Epithelial cell of prostate (primary cell): ENCODE measurements at regions not wholly inside any gene's neighbourhood (a gene's known extent, or its start where the extent isn't known, plus 50 kb on each side); places are given as distances from the start of the nearest gene placed in this dataset.

Experiments used
- DNase-seq: peaks from one replicate; pipeline ENCODE4 v3.0.0-alpha.2; 2011; ENCODE audit warnings: low read depth, low spot score
- H3K27ac ChIP-seq: fragments of 450-650 bp; 2 replicates; pipeline ENCODE4 v1.5.1; 2017; ENCODE audit warnings: mild to moderate bottlenecking

DNA sequence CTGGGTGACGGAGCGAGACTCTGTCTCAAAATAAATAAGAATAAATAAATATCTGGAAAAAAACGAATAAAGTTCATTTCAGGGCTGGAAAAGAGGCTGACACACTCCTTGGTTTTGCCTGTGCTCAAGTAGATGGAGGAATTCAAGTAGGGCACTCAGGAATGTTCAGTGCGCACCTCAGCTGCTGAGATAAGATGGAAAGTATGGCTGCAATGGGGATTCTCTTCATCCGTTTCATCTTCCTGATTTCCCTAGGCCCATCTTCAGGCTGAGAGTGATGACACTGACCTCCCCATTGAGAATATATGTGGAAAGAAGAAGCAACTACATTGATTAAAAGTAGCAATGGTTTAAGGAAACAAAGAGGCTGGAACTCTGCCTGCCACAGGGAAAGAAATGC, 130.5 kb upstream of the ZNF644 start:
- DNase-seq, result no peak
- no peak overlapping the region for H3K27ac ChIP-seq

GRCh38 chr1:91151702-91152101, 129.9 kb upstream of the ZNF644 start:
- H3K27ac ChIP-seq, result no peak overlapping the region
- no peak for DNase-seq

GRCh38 chr1:91148641-91149069, 126.8 kb upstream of the ZNF644 start:
- H3K27ac ChIP-seq, result no peak overlapping the region
- DNase-seq, result no peak

GRCh38 chr1:91141858-91142257, 120.0 kb upstream of the ZNF644 start:
- no peak overlapping the region for H3K27ac ChIP-seq
- no peak for DNase-seq

DNA sequence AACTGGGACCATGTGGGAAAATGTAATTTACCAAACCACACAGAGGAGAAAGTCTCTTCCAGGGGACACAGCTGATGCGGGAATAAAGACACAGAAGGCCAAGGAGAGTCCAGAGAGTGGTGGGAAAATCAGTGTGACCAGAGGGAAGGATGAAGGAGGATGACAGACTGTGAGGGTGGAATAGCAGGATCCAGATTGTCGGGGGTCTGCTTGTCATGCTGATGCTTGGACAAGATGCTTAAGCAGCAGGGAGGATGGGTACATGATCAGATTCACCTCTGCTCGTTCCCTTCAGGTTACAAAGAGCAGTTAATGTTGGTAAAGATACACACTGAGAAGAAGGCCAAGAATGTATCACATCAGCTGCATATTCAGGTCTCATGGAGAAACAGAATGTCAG, 117.1 kb upstream of the ZNF644 start:
- no peak for DNase-seq
- H3K27ac ChIP-seq, result no peak overlapping the region

DNA sequence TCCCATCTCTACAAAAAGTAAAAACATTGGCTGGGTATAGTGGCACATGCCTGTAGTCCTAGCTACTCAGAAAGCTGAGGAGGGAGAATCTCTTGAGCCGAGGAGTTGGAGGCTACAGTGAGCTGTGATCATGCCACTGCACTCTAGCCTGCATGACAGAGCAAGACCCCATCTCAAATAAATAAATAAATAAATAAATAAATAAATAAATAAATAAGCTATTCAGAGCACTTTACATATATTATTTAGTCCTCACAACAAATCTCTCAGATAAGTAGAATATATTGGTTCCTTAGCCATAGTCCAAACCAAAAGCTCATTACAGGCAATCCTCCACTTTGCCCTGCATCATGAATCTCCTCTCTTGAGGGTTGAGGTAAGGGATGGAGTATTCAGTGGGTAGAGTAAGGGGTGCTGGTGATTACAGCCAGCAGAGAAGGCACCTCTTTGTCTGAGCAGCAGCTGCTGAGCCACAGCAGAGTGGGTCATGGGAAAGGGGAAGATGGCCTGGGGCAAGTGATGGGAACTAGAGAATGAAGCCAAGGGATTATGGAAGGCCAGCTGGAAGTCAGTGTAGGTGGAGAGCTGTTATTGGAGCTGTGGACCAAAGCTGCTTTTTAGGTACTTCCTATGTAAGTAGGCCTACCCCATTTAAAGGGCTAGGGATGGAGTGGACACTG, 115.5 kb upstream of the ZNF644 start:
- H3K27ac ChIP-seq, result no peak overlapping the region
- DNase-seq, result no peak

DNA sequence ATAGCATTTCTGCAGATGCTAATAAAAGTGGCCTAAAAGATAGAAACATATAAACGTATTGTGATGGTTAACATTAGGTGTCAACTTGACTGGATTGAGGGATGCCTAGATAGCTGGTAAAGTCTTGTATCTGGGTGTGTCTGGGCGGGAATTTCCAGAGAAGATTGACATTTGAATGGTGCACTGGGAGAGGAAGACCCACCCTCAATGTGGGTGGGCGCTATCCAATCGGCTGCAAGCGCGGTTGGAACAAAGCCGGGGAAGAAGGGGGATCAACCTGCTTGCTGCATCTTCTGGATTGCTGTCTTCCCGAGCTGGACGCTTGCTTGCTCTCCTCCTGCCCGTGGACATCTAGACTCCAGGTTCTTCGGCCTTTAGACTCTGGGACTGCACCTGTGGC, 114.0 kb upstream of the ZNF644 start:
- H3K27ac ChIP-seq, result no peak overlapping the region
- no peak for DNase-seq

DNA sequence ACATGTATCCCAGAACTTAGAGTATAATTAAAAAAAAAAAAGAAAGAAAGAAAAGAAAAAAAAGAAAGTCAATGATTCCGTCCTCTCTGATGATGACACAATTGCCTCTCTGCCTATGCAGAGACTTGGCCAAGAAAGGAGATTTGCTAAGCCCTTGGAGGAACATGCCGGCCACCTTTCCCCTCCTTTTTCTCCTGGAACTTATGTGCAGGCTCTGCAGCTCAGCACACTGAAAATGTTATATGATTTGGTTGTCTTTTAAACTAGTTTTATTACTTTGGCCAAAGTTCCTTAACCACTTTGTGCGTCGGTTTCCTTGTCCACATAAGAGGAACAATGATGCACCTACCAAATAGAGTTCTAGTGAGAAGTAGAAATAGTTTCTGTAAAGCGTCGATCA, 111.4 kb upstream of the ZNF644 start:
- no peak for DNase-seq
- H3K27ac ChIP-seq, result no peak overlapping the region

DNA sequence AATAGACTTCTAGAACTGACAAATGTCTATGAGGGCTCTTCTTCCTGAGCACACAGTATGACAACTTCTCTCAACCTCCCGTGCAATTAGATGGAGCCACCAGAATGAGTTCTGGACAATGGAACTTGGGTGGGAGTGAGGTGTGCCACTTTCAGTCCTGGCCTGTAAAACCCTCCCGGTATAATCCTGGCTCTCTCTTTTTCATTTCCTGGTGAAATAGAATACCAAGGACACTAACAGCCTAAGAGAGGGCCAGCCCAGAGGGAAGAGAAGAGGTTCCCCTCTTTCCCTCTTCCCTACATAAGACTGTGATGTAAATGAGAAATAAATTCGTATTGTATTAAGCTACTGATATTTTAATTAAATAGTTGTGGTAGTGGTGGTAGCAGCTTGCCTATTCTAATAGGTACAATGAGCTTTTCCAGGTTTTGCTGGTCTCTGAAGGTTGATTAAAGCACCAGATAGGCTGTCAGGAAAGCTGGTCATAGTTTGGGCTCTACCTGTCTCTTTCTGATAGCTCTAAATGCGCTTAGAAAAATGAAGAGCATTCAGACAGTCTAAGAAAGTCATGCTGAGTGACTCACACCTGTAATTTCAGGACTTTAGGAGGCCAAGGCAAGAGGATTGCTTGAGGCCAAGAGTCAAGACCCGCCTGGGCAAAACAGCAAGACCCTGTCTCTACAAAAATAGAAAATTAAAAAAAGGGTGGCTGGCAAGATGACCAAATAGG, 108.6 kb upstream of the ZNF644 start:
- no peak overlapping the region for H3K27ac ChIP-seq
- DNase-seq, result no peak

GRCh38 chr1:91129458-91129857, 107.6 kb upstream of the ZNF644 start:
- H3K27ac ChIP-seq, result no peak overlapping the region
- no peak for DNase-seq

- H3K27ac ChIP-seq, result no peak overlapping the region
- no peak for DNase-seq
These were observed 107.2 kb upstream of the ZNF644 start for GRCh38 chr1:91129017-91129416.

- no peak overlapping the region for H3K27ac ChIP-seq
- no peak for DNase-seq
These were observed 103.2 kb upstream of the ZNF644 start for GRCh38 chr1:91124989-91125417.

DNA sequence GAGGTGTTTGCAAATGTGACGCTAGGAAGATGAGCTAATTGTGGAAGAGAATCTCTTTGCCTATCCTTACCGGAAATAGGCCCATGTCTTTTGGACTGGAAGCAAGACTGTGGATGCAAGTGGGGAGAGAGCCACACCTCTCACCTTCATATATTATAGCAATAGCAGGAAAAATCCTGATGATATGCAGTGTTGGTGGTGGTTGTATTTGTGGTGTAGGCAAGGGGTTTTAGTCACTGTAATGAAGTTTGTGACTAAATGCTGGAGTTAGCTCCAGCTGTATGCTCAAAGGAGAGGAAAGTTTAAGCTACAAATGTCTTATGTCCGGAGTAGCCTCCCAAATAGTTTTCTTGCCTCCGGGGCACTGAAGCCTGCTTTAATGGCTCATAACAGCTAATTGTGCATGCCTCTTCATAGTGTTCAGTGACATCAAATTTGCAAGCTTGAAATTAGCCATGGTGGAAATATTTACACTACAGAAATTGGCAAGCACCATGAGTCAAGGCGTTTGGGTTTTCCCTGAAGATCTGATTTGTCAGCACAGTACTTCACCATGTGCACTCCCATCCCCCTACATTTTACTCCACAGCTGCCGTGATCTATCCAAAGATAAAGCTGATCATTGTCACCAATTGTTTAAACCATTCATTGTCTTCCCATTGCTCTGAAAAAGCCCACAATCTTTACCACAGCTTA, 102.6 kb upstream of the ZNF644 start:
- H3K27ac ChIP-seq, result no peak overlapping the region
- no peak for DNase-seq

- DNase-seq, result no peak
- no peak overlapping the region for H3K27ac ChIP-seq
These were observed 101.9 kb upstream of the ZNF644 start for GRCh38 chr1:91123773-91124172.

- no peak overlapping the region for H3K27ac ChIP-seq
- no peak for DNase-seq
These were observed 101.5 kb upstream of the ZNF644 start for GRCh38 chr1:91123319-91123718.

GRCh38 chr1:91122106-91122717, 100.4 kb upstream of the ZNF644 start:
- no peak overlapping the region for H3K27ac ChIP-seq
- DNase-seq, result no peak

DNA sequence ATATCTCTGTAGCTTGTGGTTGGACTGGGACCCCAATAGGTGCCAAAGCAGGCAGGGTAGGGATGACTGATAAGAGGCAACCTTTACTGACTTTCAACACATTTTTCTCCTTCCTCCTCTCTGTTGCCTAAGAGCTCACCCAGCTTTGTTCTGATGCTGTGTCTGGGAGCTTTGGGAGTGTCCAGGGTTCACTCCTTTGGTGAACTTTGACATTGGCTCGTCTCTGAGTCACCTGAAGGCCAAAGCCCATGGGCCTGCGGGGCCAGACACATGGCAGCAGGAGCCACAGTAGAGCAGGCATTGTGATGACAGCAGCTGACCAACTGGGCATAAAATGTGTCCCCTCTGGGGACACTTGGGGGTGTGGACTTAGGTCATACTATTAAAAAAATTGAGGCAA, 99.5 kb upstream of the ZNF644 start:
- no peak for DNase-seq
- H3K27ac ChIP-seq, result no peak overlapping the region

DNA sequence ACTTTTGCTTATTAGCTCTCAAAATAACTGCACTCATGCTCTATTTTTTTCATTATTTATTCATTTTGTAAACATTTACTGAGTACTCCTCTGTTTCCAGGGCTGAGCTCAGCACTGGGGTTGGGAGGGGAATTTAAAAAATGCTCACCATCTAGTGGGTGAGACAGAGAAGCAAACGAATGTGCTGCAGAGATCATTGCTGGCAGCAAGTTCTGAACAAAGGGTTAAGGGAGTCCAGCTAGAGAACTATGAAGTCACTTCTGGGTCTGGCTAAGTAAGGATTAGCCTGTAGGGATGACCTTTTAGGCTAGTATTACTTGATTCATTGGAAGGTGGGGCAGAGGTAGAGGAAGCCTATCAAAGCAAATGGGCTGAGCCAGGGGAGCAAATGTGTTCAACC, 99.1 kb upstream of the ZNF644 start:
- no peak for DNase-seq
- H3K27ac ChIP-seq, result no peak overlapping the region

- H3K27ac ChIP-seq, result no peak overlapping the region
- no peak for DNase-seq
These were observed 98.6 kb upstream of the ZNF644 start for GRCh38 chr1:91120421-91120820.

GRCh38 chr1:91104712-91105111, 82.9 kb upstream of the ZNF644 start:
- no peak for DNase-seq
- no peak overlapping the region for H3K27ac ChIP-seq

- DNase-seq, result no peak
- no peak overlapping the region for H3K27ac ChIP-seq
These were observed 79.5 kb upstream of the ZNF644 start for GRCh38 chr1:91101328-91101727.
